Heart left ventricle (tissue), 16 donors: ENCODE measurements at regions not wholly inside any gene's neighbourhood (a gene's known extent, or its start where the extent isn't known, plus 50 kb on each side); places are given as distances from the start of the nearest gene placed in this dataset.

ENCODE experiments used
- ATAC-seq, 4 donors: fragments of 200-7000 bp; cut with Tn5 transposase; one replicate each; pipeline ENCODE4 v1.9.1; 2020 to 2022; ENCODE audit warnings: moderate library complexity in 4 of 4, mild to moderate bottlenecking in 3 of 4, moderate number of reproducible peaks in 1 of 4
- DNase-seq, 5 donors: peaks; one replicate each; pipeline ENCODE4 v3.0.0-alpha.2; 2020
- H3K27ac ChIP-seq, 12 donors: fragments of 200-600 bp; sonication (generic) in 4 of 12; one replicate each; pipeline versions ENCODE4 v1.5.0 to v1.8.0; 2016 to 2022; ENCODE audit warnings: mild to moderate bottlenecking in 2 of 12
- H3K27me3 ChIP-seq, 9 donors: fragments of 200-600 bp; sonication (generic) in 2 of 9; one replicate each; pipeline versions ENCODE4 v1.5.1 to v1.8.0; 2016 to 2022; ENCODE audit warnings: mild to moderate bottlenecking in 3 of 9
- H3K36me3 ChIP-seq, 9 donors: fragments of 200-600 bp; sonication (generic) in 2 of 9; one replicate each; pipeline versions ENCODE4 v1.5.0 to v1.8.0; 2018 to 2022; ENCODE audit warnings: mild to moderate bottlenecking in 2 of 9
- H3K4me1 ChIP-seq, 12 donors: fragments of 200-600 bp; sonication (generic) in 4 of 12; one replicate each; pipeline versions ENCODE4 v1.5.0 to v1.8.0; 2016 to 2022; ENCODE audit warnings: mild to moderate bottlenecking in 3 of 12
- H3K4me3 ChIP-seq, 12 donors: fragments of 200-600 bp; sonication (generic) in 4 of 12; one replicate each; pipeline versions ENCODE4 v1.5.0 to v1.8.0; 2017 to 2022; ENCODE audit warnings: mild to moderate bottlenecking in 9 of 12, moderate library complexity in 4 of 12
- H3K9me3 ChIP-seq, 12 donors: fragments of 200-600 bp; sonication (generic) in 4 of 12; one replicate each; pipeline versions ENCODE4 v1.5.0 to v1.8.0; 2016 to 2022; ENCODE audit warnings: mild to moderate bottlenecking in 1 of 12
- CTCF ChIP-seq, 12 donors: fragments of 200-600 bp; sonication (generic) in 4 of 12; IDR thresholded peaks; one replicate each; pipeline versions ENCODE4 v1.5.0 to v1.8.0; 2018 to 2022; ENCODE audit warnings: antibody characterized with exemption in 12 of 12, mild to moderate bottlenecking in 5 of 12
- POLR2A ChIP-seq, 2 donors: fragments of 450-650 bp; IDR thresholded peaks; one replicate each; pipeline ENCODE4 v1.6.1; 2017; ENCODE audit warnings: antibody characterized with exemption in 2 of 2, mild to moderate bottlenecking in 2 of 2, moderate library complexity in 2 of 2
- WGBS, 4 donors: extraction: QIAGEN DNeasy Blood & Tissue Kit in 2 of 4; methylation state at CpG; one replicate each; pipeline versions ENCODE4 v1.1.5 to v1.1.7; 2013 to 2018; 5-methylcytosine and 5-hydroxymethylcytosine counted together
- intact Hi-C, 10 donors: fragments of 100-400 bp; cut with DNase I; formaldehyde crosslinking; loops; one replicate each; pipeline versions ENCODE4 v1.11.1 to v1.14.2; 2022
- donor health status: ischemic (EF 13 %, LVEDD 7.1; RV severe dilation, severe dysfunction).
- donor health status: healthy with polysubstance abuse.
- donor health status: DM: no; HTN: yes; CAD: no.
- donor health status: DM: no; HTN: no; CAD: no.
- donor health status: ischemic (EF 25% LVEDD 6.9; RV normal size, moderate dysfunction).
- donor health status: ischemic (EF 25% LVEDD 5.7; RV mildly dilated, moderate dysfunction).
- donor health status: healthy.
- donor health status: DM: yes; HTN: yes; CAD: no.
- donor health status: ischemic (EF 35%, LVEDD 5.7; RV mildly dilated, moderate dysfunction).
- donor health status: nonischemic (EF 11% LVEDD 7.7; RV severe dilation, severe dysfunction).
- donor health status: DM: yes; HTN: yes; CAD: no.
- donor health status: PGD.
- donor health status: ischemic (EF 29% LVEDD 5.4; RV normal size, mild dysfunction).
- donor health status: nonischemic (EF 23%, LVEDD 6.1; RV moderate dilation, normal function).

GRCh38 chrY:14248878-14249576 lies 193.0 kb downstream of the VCY1B start:
- 52 to 66% methylated on average over 3 of the region's 3 CpGs; no CpG with 5 or more reads in 2 of the 4 donors for WGBS, 4 donors
- no peaks in the 10 kb centered on the region for H3K36me3 ChIP-seq
- H3K4me3 ChIP-seq = no peak overlapping the region
- no peaks in the 10 kb centered on the region for H3K9me3 ChIP-seq
- no peak for TF ChIP-seq CTCF (IDR thresholded peaks at IDR 0.05)
- TF ChIP-seq POLR2A (IDR thresholded peaks at IDR 0.05) = no peak
- no peak for DNase-seq
- intact Hi-C loops = no loop called here
- no peaks in the 10 kb centered on the region for H3K4me1 ChIP-seq
- ATAC-seq = no peak
- H3K27ac ChIP-seq = no peak overlapping the region
- no peaks in the 10 kb centered on the region for H3K27me3 ChIP-seq

GRCh38 chrY:14255965-14256816 lies 200.2 kb downstream of the VCY1B start:
- ATAC-seq = no peak
- DNase-seq = no peak
- H3K4me3 ChIP-seq = no peak overlapping the region
- H3K27me3 ChIP-seq = no peaks in the 10 kb centered on the region
- no peaks in the 10 kb centered on the region for H3K36me3 ChIP-seq
- no peaks in the 10 kb centered on the region for H3K4me1 ChIP-seq
- TF ChIP-seq POLR2A (IDR thresholded peaks at IDR 0.05) = no peak
- no peak for TF ChIP-seq CTCF (IDR thresholded peaks at IDR 0.05)
- intact Hi-C loops = no loop called here
- 58 to 65% methylated on average over 10 of the region's 10 CpGs; no CpG with 5 or more reads in 2 of the 4 donors for WGBS, 4 donors
- H3K9me3 ChIP-seq = no peaks in the 10 kb centered on the region
- H3K27ac ChIP-seq = no peak overlapping the region

- no peak overlapping the region for H3K4me3 ChIP-seq
- no peaks in the 10 kb centered on the region for H3K9me3 ChIP-seq
- TF ChIP-seq POLR2A (IDR thresholded peaks at IDR 0.05) (no peak), CTCF (IDR thresholded peaks at IDR 0.05) (no peak)
- ATAC-seq (no peak), DNase-seq (no peak)
- no peaks in the 10 kb centered on the region for H3K27me3 ChIP-seq
- intact Hi-C loops = no loop called here
- H3K36me3 ChIP-seq = no peaks in the 10 kb centered on the region
- no peak overlapping the region for H3K27ac ChIP-seq
- no peaks in the 10 kb centered on the region for H3K4me1 ChIP-seq
- 67 to 84% methylated on average over 1 of the region's 1 CpG; no CpG with 5 or more reads in 2 of the 4 donors for WGBS, 4 donors
Observed at GRCh38 chrY:14256817-14257168, 200.8 kb downstream of the VCY1B start.

GRCh38 chrY:14277029-14277428 lies 221.0 kb downstream of the VCY1B start:
- no peak for DNase-seq
- no peaks in the 10 kb centered on the region for H3K36me3 ChIP-seq
- no peak for ATAC-seq
- TF ChIP-seq CTCF (IDR thresholded peaks at IDR 0.05) (no peak), POLR2A (IDR thresholded peaks at IDR 0.05) (no peak)
- H3K27ac ChIP-seq = no peak overlapping the region
- H3K9me3 ChIP-seq = no peaks in the 10 kb centered on the region
- H3K4me1 ChIP-seq = no peaks in the 10 kb centered on the region
- H3K4me3 ChIP-seq = no peak overlapping the region
- intact Hi-C loops = no loop called here
- H3K27me3 ChIP-seq = no peaks in the 10 kb centered on the region
